Fibroblast of skin of scalp (primary cell): ENCODE measurements at regions not wholly inside any gene's neighbourhood (a gene's known extent, or its start where the extent isn't known, plus 50 kb on each side); places are given as distances from the start of the nearest gene placed in this dataset.
"Not testable (repeated sequence)": the region's sequence is repeated elsewhere in the genome, so short reads cannot be mapped to it uniquely, and the experiment has no call there.

Source experiments
- DNase-seq: peaks from one replicate; pipeline ENCODE4 v3.0.0-alpha.2; 2013

GRCh38 chr1:76687307-76688175, 179.7 kb upstream of the ST6GALNAC5 start:
- no peak for DNase-seq

- DNase-seq: peak; percentile 26
Measured at GRCh38 chr1:76690766-76691165, 176.5 kb upstream of the ST6GALNAC5 start.

GRCh38 chr1:76695535-76695934, 171.7 kb upstream of the ST6GALNAC5 start:
- no peak for DNase-seq

GRCh38 chr1:76697361-76697760, 169.9 kb upstream of the ST6GALNAC5 start:
- no peak for DNase-seq

GRCh38 chr1:76699646-76700045, 167.6 kb upstream of the ST6GALNAC5 start:
- DNase-seq: not testable (repeated sequence)

- not testable (repeated sequence) for DNase-seq
Measured at GRCh38 chr1:76700200-76700599, 167.1 kb upstream of the ST6GALNAC5 start.

GRCh38 chr1:76705560-76705959, 161.7 kb upstream of the ST6GALNAC5 start:
- DNase-seq: no peak

GRCh38 chr1:76713535-76713934, 153.7 kb upstream of the ST6GALNAC5 start:
- DNase-seq: no peak

- DNase-seq: no peak
Measured at GRCh38 chr1:76715474-76715873, 151.8 kb upstream of the ST6GALNAC5 start.

- no peak for DNase-seq
Measured at GRCh38 chr1:76723949-76724348, 143.3 kb upstream of the ST6GALNAC5 start.

- no peak for DNase-seq
Measured at GRCh38 chr1:76724816-76725215, 142.5 kb upstream of the ST6GALNAC5 start.

- peak; percentile 11 for DNase-seq
Measured at GRCh38 chr1:76725864-76726619, 141.2 kb upstream of the ST6GALNAC5 start.

GRCh38 chr1:76727520-76727919, 139.8 kb upstream of the ST6GALNAC5 start:
- DNase-seq: no peak

- DNase-seq: peak; percentile 5
Measured at GRCh38 chr1:76729142-76729541, 138.1 kb upstream of the ST6GALNAC5 start.

GRCh38 chr1:76730027-76730426, 137.3 kb upstream of the ST6GALNAC5 start:
- DNase-seq: no peak

- DNase-seq: not testable (repeated sequence)
Measured at GRCh38 chr1:76738355-76738754, 128.9 kb upstream of the ST6GALNAC5 start.

- DNase-seq: not testable (repeated sequence)
Measured at GRCh38 chr1:76740956-76741355, 126.3 kb upstream of the ST6GALNAC5 start.

- DNase-seq: no peak
Measured at GRCh38 chr1:76744989-76745388, 122.3 kb upstream of the ST6GALNAC5 start.

GRCh38 chr1:76746206-76746605, 121.1 kb upstream of the ST6GALNAC5 start:
- no peak for DNase-seq

- no peak for DNase-seq
Measured at GRCh38 chr1:76754730-76755129, 112.5 kb upstream of the ST6GALNAC5 start.

GRCh38 chr1:76759171-76759860, 108.0 kb upstream of the ST6GALNAC5 start:
- no peak for DNase-seq

GRCh38 chr1:76759950-76760349, 107.3 kb upstream of the ST6GALNAC5 start:
- DNase-seq: peak; percentile 49

GRCh38 chr1:76763738-76764137, 103.5 kb upstream of the ST6GALNAC5 start:
- no peak for DNase-seq
